ENCODE measurements at regions not wholly inside any gene's neighbourhood (a gene's known extent, or its start where the extent isn't known, plus 50 kb on each side); places are given as distances from the start of the nearest gene placed in this dataset.

- intact Hi-C loops (cut with DNase I): no loop called here
- ATAC-seq (no peak), DNase-seq (no peak)
Observed at GRCh38 chr2:155733091-155733853, 599.2 kb downstream of the NR4A2 start.

- DNase-seq (no peak), ATAC-seq (no peak)
- intact Hi-C loops (cut with DNase I): no loop called here
Observed at GRCh38 chr2:155730804-155731203, 601.7 kb downstream of the NR4A2 start.

- DNase-seq (no peak), ATAC-seq (no peak)
- intact Hi-C loops (cut with DNase I): no loop called here
Observed at GRCh38 chr2:155727187-155727895, 605.2 kb downstream of the NR4A2 start.

- DNase-seq (no peak), ATAC-seq (no peak)
- intact Hi-C loops (cut with DNase I): no loop called here
Observed at GRCh38 chr2:155722290-155722689, 610.2 kb downstream of the NR4A2 start.

GRCh38 chr2:155715705-155716104 is 616.8 kb downstream of the NR4A2 start:
- intact Hi-C loops (cut with DNase I): no loop called here
- DNase-seq: no peak
- ATAC-seq: no peak

- intact Hi-C loops (cut with DNase I): no loop called here
- ATAC-seq: no peak
- no peak for DNase-seq
Observed at GRCh38 chr2:155714983-155715382, 617.5 kb downstream of the NR4A2 start.

- ATAC-seq: no peak
- no peak for DNase-seq
- intact Hi-C loops (cut with DNase I): no loop called here
Observed at GRCh38 chr2:155708071-155708470, 624.5 kb downstream of the NR4A2 start.

- ATAC-seq: no peak
- DNase-seq: no peak
- intact Hi-C loops (cut with DNase I): no loop called here
Observed at GRCh38 chr2:155703917-155704316, 628.6 kb downstream of the NR4A2 start.

GRCh38 chr2:155703048-155703447 is 629.5 kb downstream of the NR4A2 start:
- intact Hi-C loops (cut with DNase I): no loop called here
- ATAC-seq: no peak
- DNase-seq: no peak

- intact Hi-C loops (cut with DNase I): no loop called here
- no peak for ATAC-seq
Observed at GRCh38 chr2:155701721-155702120, 630.8 kb downstream of the NR4A2 start.

GRCh38 chr2:155696571-155696970 is 636.0 kb downstream of the NR4A2 start:
- no peak for DNase-seq
- intact Hi-C loops (cut with DNase I): no loop called here
- ATAC-seq: no peak

More at GRCh38 chr2:155701721-155702120, 630.8 kb downstream of the NR4A2 start:
- DNase-seq: no peak

GRCh38 chr2:155695505-155695904 is 637.0 kb downstream of the NR4A2 start:
- DNase-seq (no peak), ATAC-seq (no peak)
- intact Hi-C loops (cut with DNase I): no loop called here

- ATAC-seq: no peak
- no peak for DNase-seq
- intact Hi-C loops (cut with DNase I): no loop called here
Observed at GRCh38 chr2:155692856-155693255, 639.7 kb downstream of the NR4A2 start.

- intact Hi-C loops (cut with DNase I): no loop called here
- no peak for DNase-seq
- ATAC-seq: no peak
Observed at GRCh38 chr2:155692106-155692505, 640.4 kb downstream of the NR4A2 start.

- no peak for DNase-seq
- intact Hi-C loops (cut with DNase I): no loop called here
- ATAC-seq: no peak
Observed at GRCh38 chr2:155690785-155691184, 641.7 kb downstream of the NR4A2 start.

GRCh38 chr2:155689791-155690190 is 642.7 kb downstream of the NR4A2 start:
- intact Hi-C loops (cut with DNase I): no loop called here
- ATAC-seq: no peak
- DNase-seq: no peak

- ATAC-seq (no peak), DNase-seq (no peak)
- intact Hi-C loops (cut with DNase I): no loop called here
Observed at GRCh38 chr2:155687181-155687580, 645.3 kb downstream of the NR4A2 start.

GRCh38 chr2:155679647-155680046 is 652.9 kb downstream of the NR4A2 start:
- ATAC-seq: no peak
- intact Hi-C loops (cut with DNase I): no loop called here
- DNase-seq: no peak

GRCh38 chr2:155675920-155676319 is 656.6 kb downstream of the NR4A2 start:
- DNase-seq (no peak), ATAC-seq (no peak)
- intact Hi-C loops (cut with DNase I): no loop called here

- no peak for ATAC-seq
- intact Hi-C loops (cut with DNase I): no loop called here
- DNase-seq: no peak
Observed at GRCh38 chr2:155665704-155666103, 666.8 kb downstream of the NR4A2 start.

GRCh38 chr2:155663265-155663664 is 669.3 kb downstream of the NR4A2 start:
- ATAC-seq: no peak
- no peak for DNase-seq
- intact Hi-C loops (cut with DNase I): no loop called here

All from left cardiac atrium (tissue), 4 donors.